CD4-positive, alpha-beta T cell treated with Interleukin-17A for 1 hour (primary cell): ENCODE measurements at regions not wholly inside any gene's neighbourhood (a gene's known extent, or its start where the extent isn't known, plus 50 kb on each side); places are given as distances from the start of the nearest gene placed in this dataset.

Experiments used
- DNase-seq: peaks from one replicate; pipeline ENCODE4 v3.0.0-alpha.2; 2020

GRCh38 chr10:125396676-125397075, 236.3 kb upstream of the CTBP2 start:
- DNase-seq, result no peak

- no peak for DNase-seq
Measured at GRCh38 chr10:125392609-125393008, 232.2 kb upstream of the CTBP2 start.

GRCh38 chr10:125392154-125392553, 231.8 kb upstream of the CTBP2 start:
- no peak for DNase-seq

GRCh38 chr10:125389648-125390047, 229.3 kb upstream of the CTBP2 start:
- DNase-seq, result no peak

- no peak for DNase-seq
Measured at GRCh38 chr10:125379592-125379991, 219.2 kb upstream of the CTBP2 start.

GRCh38 chr10:125377368-125377767, 217.0 kb upstream of the CTBP2 start:
- DNase-seq, result no peak

- DNase-seq, result no peak
Measured at GRCh38 chr10:125375210-125375609, 214.8 kb upstream of the CTBP2 start.

- DNase-seq, result no peak
Measured at GRCh38 chr10:125373546-125373945, 213.2 kb upstream of the CTBP2 start.

GRCh38 chr10:125370578-125370977, 210.2 kb upstream of the CTBP2 start:
- no peak for DNase-seq

GRCh38 chr10:125369382-125370326, 209.3 kb upstream of the CTBP2 start:
- DNase-seq, result no peak

GRCh38 chr10:125368146-125368545, 207.8 kb upstream of the CTBP2 start:
- no peak for DNase-seq

- DNase-seq, result no peak
Measured at GRCh38 chr10:125363791-125364190, 203.4 kb upstream of the CTBP2 start.

- no peak for DNase-seq
Measured at GRCh38 chr10:125362950-125363349, 202.6 kb upstream of the CTBP2 start.

GRCh38 chr10:125359401-125359800, 199.0 kb upstream of the CTBP2 start:
- DNase-seq, result no peak

GRCh38 chr10:125355657-125356056, 195.3 kb upstream of the CTBP2 start:
- DNase-seq, result no peak

- no peak for DNase-seq
Measured at GRCh38 chr10:125350519-125350918, 190.2 kb upstream of the CTBP2 start.

- DNase-seq, result no peak
Measured at GRCh38 chr10:125348536-125348935, 188.2 kb upstream of the CTBP2 start.

GRCh38 chr10:125344573-125345171, 184.3 kb upstream of the CTBP2 start:
- DNase-seq, result no peak

GRCh38 chr10:125343983-125344382, 183.6 kb upstream of the CTBP2 start:
- DNase-seq, result no peak

GRCh38 chr10:125343118-125343925, 183.0 kb upstream of the CTBP2 start:
- peak; percentile 10 for DNase-seq

- no peak for DNase-seq
Measured at GRCh38 chr10:125341611-125342010, 181.2 kb upstream of the CTBP2 start.

- DNase-seq, result no peak
Measured at GRCh38 chr10:125340903-125341302, 180.5 kb upstream of the CTBP2 start.

- no peak for DNase-seq
Measured at GRCh38 chr10:125337510-125337909, 177.1 kb upstream of the CTBP2 start.

- DNase-seq, result no peak
Measured at GRCh38 chr10:125334545-125334944, 174.2 kb upstream of the CTBP2 start.
